ENCODE measurements at regions not wholly inside any gene's neighbourhood (a gene's known extent, or its start where the extent isn't known, plus 50 kb on each side); places are given as distances from the start of the nearest gene placed in this dataset.

DNA sequence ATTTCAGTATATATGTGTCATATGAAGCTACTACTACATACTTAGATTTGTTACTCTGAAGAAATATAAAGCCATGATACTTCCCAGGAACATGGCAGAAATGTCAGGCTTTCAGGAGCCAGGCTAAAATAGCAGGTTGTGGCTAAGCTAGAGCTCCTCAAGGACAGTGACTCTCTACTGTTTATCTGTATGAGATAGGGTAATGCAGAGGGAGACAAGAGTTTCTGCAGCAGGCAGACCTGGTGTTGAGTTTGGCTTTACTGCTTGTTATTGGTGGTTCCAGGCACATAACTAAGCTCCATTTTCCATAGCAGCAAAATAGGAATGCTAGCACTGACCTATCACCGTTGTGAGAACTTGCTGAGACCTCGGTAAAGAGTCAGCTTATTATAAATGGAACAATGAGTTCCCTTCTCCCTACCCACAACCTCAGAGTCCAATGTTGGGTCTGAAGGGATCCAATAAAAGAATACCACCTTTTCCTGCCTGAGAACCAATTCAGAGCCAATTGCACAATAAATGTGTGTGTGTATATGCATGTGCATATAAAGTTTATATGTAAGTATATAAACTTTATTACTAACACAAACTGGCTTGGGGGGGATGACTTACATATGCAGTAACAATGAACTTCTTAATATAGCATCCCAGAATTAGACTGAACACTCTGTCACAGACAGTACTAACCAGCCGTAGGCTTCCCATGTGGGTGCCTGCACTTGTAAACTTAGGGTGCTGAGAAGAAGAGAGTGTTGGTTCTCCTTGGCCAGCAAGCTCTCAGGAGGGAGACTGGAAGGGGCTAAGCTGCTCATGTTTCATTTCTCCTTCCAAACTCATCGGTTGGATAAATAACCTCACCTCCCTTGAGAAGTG, 51.9 kb upstream of the PAQR3 start:
- H3K4me3 ChIP-seq (IDR thresholded peaks at IDR 0.05; ENCODE audit: insufficient read depth, low read depth, low read length) = no peak overlapping the region
- H3K4me1 ChIP-seq (ENCODE audit: low read depth, poor library complexity, severe bottlenecking) = no peaks in the 10 kb centered on the region
- H3K27ac ChIP-seq = no peak overlapping the region
- H3K9ac ChIP-seq = no peak overlapping the region
- no peak overlapping the region for H3K4me2 ChIP-seq
- no peaks in the 10 kb centered on the region for H3K36me3 ChIP-seq (ENCODE audit: insufficient read depth)
- no peaks in the 10 kb centered on the region for H4K20me1 ChIP-seq (ENCODE audit: insufficient read depth)
- H3K27me3 ChIP-seq (ENCODE audit: insufficient read depth, low read depth) = no peaks in the 10 kb centered on the region
- H3K79me2 ChIP-seq (ENCODE audit: insufficient read depth, low read depth) = no peaks in the 10 kb centered on the region
- TF ChIP-seq, protein P1, sequence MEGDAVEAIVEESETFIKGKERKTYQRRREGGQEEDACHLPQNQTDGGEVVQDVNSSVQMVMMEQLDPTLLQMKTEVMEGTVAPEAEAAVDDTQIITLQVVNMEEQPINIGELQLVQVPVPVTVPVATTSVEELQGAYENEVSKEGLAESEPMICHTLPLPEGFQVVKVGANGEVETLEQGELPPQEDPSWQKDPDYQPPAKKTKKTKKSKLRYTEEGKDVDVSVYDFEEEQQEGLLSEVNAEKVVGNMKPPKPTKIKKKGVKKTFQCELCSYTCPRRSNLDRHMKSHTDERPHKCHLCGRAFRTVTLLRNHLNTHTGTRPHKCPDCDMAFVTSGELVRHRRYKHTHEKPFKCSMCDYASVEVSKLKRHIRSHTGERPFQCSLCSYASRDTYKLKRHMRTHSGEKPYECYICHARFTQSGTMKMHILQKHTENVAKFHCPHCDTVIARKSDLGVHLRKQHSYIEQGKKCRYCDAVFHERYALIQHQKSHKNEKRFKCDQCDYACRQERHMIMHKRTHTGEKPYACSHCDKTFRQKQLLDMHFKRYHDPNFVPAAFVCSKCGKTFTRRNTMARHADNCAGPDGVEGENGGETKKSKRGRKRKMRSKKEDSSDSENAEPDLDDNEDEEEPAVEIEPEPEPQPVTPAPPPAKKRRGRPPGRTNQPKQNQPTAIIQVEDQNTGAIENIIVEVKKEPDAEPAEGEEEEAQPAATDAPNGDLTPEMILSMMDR (conservative IDR thresholded peaks at IDR 0.05; ENCODE audit: low read depth, low read length) = no peak
- no peak overlapping the region for H2AFZ ChIP-seq (ENCODE audit: low read depth)

DNA sequence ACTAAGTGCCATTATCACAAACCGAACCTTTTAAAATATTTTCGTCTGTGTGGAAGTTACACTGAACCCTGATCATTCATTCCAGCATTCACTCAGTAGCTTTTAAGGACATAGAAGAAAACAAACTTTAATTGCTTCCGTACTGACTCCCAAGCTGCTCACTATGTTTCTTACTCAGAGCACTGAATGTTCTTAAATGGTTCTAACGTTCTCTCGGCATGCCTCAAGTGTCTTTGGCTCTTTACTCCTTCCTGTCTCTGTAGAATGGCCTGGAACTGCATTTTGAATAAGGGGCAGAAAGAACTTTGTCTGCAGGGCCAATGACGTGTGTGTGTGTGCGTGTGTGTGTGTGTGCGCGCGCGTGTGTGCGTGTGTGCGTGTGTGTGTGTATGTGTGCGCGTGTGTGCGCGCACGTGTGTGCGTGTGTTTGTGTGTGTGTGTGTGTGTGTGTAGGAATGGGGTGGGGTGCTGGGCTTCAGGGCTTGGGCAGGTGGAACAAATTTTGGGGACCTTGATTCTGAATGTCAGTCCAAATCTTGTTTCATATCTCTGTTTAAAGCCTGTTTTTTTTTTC, 50.5 kb upstream of the PAQR3 start:
- H4K20me1 ChIP-seq (ENCODE audit: insufficient read depth) = no peaks in the 10 kb centered on the region
- H3K79me2 ChIP-seq (ENCODE audit: insufficient read depth, low read depth) = no peaks in the 10 kb centered on the region
- H3K4me2 ChIP-seq = no peak overlapping the region
- H3K4me1 ChIP-seq (ENCODE audit: low read depth, poor library complexity, severe bottlenecking) = no peaks in the 10 kb centered on the region
- H3K4me3 ChIP-seq (IDR thresholded peaks at IDR 0.05; ENCODE audit: insufficient read depth, low read depth, low read length) = no peak overlapping the region
- no peaks in the 10 kb centered on the region for H3K36me3 ChIP-seq (ENCODE audit: insufficient read depth)
- no peaks in the 10 kb centered on the region for H3K27me3 ChIP-seq (ENCODE audit: insufficient read depth, low read depth)
- TF ChIP-seq, protein P1 (conservative IDR thresholded peaks at IDR 0.05; ENCODE audit: low read depth, low read length) = no peak
- no peak overlapping the region for H3K27ac ChIP-seq
- no peak overlapping the region for H2AFZ ChIP-seq (ENCODE audit: low read depth)
- H3K9ac ChIP-seq = no peak overlapping the region
